Panc1 (cell line): ENCODE measurements at regions not wholly inside any gene's neighbourhood (a gene's known extent, or its start where the extent isn't known, plus 50 kb on each side); places are given as distances from the start of the nearest gene placed in this dataset.

Source experiments
- ATAC-seq: fragments of 200-7000 bp; cut with Tn5 transposase; 2 replicates; pipeline ENCODE4 v1.9.1; 2020; ENCODE audit warnings: mild to moderate bottlenecking, moderate library complexity
- BruUV-seq: library from RNA; stranded (reverse); fragments of 400-500 nt; replicated peaks from 2 replicates; lab custom pipeline; 2021; lab: Mats Ljungman, UMichigan
- CTCF ChIA-PET: fragments of 300-600 bp; sonication (Branson Sonifier 250); formaldehyde crosslinking; loops from one replicate; lab custom pipeline; 2022; ENCODE audit warnings: antibody characterized with exemption; lab: Charles Lee
- POLR2A ChIA-PET: fragments of 300-600 bp; sonication (Branson Sonifier 250); formaldehyde crosslinking; loops from one replicate; lab custom pipeline; 2022; ENCODE audit warnings: antibody characterized with exemption; lab: Charles Lee
- DNase-seq: peaks from one replicate; pipeline ENCODE4 v3.0.0-alpha.2; 2010; ENCODE audit warnings: low read depth, low spot score
- H3K27ac ChIP-seq: 2 replicates; pipeline ENCODE4 v1.5.1; 2011; ENCODE audit warnings: mild to moderate bottlenecking, low read length, inconsistent platforms
- H3K27me3 ChIP-seq: fragments of 200-500 bp; sonication (Bioruptor generic); 2 replicates; pipeline ENCODE4 v1.6.0; 2014; ENCODE audit warnings: low read length, inconsistent platforms; ENCODE audit not compliant: control insufficient read depth, insufficient read depth
- H3K36me3 ChIP-seq: fragments of 200-500 bp; sonication (Bioruptor generic); 2 replicates; pipeline ENCODE4 v1.5.1; 2014; ENCODE audit warnings: inconsistent platforms, mild to moderate bottlenecking, low read length, moderate library complexity; ENCODE audit not compliant: control insufficient read depth, insufficient read depth
- H3K4me1 ChIP-seq: 2 replicates; pipeline ENCODE4 v1.5.1; 2011; ENCODE audit warnings: inconsistent platforms, mild to moderate bottlenecking, low read length, moderate library complexity; ENCODE audit not compliant: control insufficient read depth, insufficient read depth
- H3K4me3 ChIP-seq, 2 experiments: 2 replicates each; pipeline ENCODE4 v1.5.1; 2011 to 2012; ENCODE audit warnings: low read depth in 2 of 2, low read length in 2 of 2, mild to moderate bottlenecking in 2 of 2, inconsistent platforms in 1 of 2, moderate library complexity in 1 of 2
- H3K9me3 ChIP-seq: fragments of 200-500 bp; sonication (Bioruptor generic); 2 replicates; pipeline ENCODE4 v1.5.1; 2014; ENCODE audit warnings: low read depth, mild to moderate bottlenecking, inconsistent platforms, low read length, moderate library complexity; ENCODE audit not compliant: control insufficient read depth, insufficient read depth
- POLR2AphosphoS5 ChIP-seq: IDR thresholded peaks from 2 replicates; pipeline ENCODE4 v1.6.1; 2012; ENCODE audit warnings: mild to moderate bottlenecking, low read depth, low read length, moderate library complexity
- SIN3A ChIP-seq: IDR thresholded peaks from 2 replicates; pipeline ENCODE4 v1.6.1; 2012; ENCODE audit warnings: low read depth, mild to moderate bottlenecking, low read length, moderate library complexity, borderline replicate concordance; ENCODE audit not compliant: insufficient read depth
- TCF7L2 ChIP-seq: IDR thresholded peaks from 2 replicates; pipeline ENCODE4 v1.6.1; 2011; ENCODE audit warnings: mild to moderate bottlenecking, low read depth, low read length, inconsistent platforms
- in situ Hi-C: cut with HindIII; loops from 2 replicates; pipeline ENCODE4 v1.10.0; 2016; ENCODE audit warnings: low sequenced_read_pairs, low pct_unique_long_range_greater_than_20kb
- intact Hi-C: fragments of 100-400 bp; cut with micrococcal nuclease; formaldehyde crosslinking; loops from one replicate; pipeline ENCODE4 v1.10.0; 2022; ENCODE audit not compliant: unreplicated experiment
- TF ChIP-seq, protein P1 (sequence below): fragments of 450-650 bp; IDR thresholded peaks from 2 replicates; pipeline ENCODE4 v1.5.1; 2017; ENCODE audit warnings: mild to moderate bottlenecking
- TF ChIP-seq, protein P2 (sequence below), 2 experiments: IDR thresholded peaks; 2 replicates each; pipeline ENCODE4 v1.6.1; 2011 to 2012; ENCODE audit warnings: low read depth in 2 of 2, control low read depth in 1 of 2, low read length in 1 of 2, mild to moderate bottlenecking in 1 of 2, moderate library complexity in 1 of 2; ENCODE audit not compliant: insufficient read depth in 1 of 2

DNA sequence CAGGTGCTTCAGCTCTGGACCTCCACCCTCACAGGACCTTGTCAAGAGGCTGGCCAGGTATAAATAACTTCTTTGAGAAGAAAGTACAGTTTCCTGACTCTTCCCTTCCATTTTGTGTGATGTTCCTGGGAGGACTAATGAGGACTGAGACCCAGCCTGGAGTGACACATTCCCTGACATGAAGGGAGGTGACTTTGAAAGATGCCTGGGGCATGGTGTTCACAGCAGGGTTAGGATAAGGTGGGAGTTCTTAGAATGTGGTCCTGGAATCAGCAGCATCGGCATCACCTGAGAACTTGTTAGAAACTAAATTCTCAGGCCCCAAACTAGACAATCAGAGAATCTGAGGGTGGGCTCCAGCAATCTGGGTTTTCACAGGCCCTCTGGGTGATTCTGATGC, 224.9 kb upstream of the BOD1L1 start:
- BruUV-seq = no TSS peak
- no peak overlapping the region for H3K27ac ChIP-seq
- H3K4me1 ChIP-seq = no peaks in the 10 kb centered on the region
- ChIA-PET POLR2A (no interaction called here), CTCF (no interaction called here)
- DNase-seq = no peak
- H3K27me3 ChIP-seq = no peaks in the 10 kb centered on the region
- H3K9me3 ChIP-seq = no peaks in the 10 kb centered on the region
- H3K4me3 ChIP-seq = no peak overlapping the region
- in situ Hi-C loops = no loop called here
- intact Hi-C loops = no loop called here
- no peaks in the 10 kb centered on the region for H3K36me3 ChIP-seq
- ATAC-seq = no peak
- TF ChIP-seq POLR2AphosphoS5 (no peak), TCF7L2 (no peak), SIN3A (no peak)
- TF ChIP-seq, protein P1, sequence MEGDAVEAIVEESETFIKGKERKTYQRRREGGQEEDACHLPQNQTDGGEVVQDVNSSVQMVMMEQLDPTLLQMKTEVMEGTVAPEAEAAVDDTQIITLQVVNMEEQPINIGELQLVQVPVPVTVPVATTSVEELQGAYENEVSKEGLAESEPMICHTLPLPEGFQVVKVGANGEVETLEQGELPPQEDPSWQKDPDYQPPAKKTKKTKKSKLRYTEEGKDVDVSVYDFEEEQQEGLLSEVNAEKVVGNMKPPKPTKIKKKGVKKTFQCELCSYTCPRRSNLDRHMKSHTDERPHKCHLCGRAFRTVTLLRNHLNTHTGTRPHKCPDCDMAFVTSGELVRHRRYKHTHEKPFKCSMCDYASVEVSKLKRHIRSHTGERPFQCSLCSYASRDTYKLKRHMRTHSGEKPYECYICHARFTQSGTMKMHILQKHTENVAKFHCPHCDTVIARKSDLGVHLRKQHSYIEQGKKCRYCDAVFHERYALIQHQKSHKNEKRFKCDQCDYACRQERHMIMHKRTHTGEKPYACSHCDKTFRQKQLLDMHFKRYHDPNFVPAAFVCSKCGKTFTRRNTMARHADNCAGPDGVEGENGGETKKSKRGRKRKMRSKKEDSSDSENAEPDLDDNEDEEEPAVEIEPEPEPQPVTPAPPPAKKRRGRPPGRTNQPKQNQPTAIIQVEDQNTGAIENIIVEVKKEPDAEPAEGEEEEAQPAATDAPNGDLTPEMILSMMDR = no peak
- TF ChIP-seq, protein P2, sequence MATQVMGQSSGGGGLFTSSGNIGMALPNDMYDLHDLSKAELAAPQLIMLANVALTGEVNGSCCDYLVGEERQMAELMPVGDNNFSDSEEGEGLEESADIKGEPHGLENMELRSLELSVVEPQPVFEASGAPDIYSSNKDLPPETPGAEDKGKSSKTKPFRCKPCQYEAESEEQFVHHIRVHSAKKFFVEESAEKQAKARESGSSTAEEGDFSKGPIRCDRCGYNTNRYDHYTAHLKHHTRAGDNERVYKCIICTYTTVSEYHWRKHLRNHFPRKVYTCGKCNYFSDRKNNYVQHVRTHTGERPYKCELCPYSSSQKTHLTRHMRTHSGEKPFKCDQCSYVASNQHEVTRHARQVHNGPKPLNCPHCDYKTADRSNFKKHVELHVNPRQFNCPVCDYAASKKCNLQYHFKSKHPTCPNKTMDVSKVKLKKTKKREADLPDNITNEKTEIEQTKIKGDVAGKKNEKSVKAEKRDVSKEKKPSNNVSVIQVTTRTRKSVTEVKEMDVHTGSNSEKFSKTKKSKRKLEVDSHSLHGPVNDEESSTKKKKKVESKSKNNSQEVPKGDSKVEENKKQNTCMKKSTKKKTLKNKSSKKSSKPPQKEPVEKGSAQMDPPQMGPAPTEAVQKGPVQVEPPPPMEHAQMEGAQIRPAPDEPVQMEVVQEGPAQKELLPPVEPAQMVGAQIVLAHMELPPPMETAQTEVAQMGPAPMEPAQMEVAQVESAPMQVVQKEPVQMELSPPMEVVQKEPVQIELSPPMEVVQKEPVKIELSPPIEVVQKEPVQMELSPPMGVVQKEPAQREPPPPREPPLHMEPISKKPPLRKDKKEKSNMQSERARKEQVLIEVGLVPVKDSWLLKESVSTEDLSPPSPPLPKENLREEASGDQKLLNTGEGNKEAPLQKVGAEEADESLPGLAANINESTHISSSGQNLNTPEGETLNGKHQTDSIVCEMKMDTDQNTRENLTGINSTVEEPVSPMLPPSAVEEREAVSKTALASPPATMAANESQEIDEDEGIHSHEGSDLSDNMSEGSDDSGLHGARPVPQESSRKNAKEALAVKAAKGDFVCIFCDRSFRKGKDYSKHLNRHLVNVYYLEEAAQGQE (IDR thresholded peaks at IDR 0.05; ENCODE audit: insufficient read depth in 1 of 2, low read depth in 2 of 2, low read length in 1 of 2) = no peak

DNA sequence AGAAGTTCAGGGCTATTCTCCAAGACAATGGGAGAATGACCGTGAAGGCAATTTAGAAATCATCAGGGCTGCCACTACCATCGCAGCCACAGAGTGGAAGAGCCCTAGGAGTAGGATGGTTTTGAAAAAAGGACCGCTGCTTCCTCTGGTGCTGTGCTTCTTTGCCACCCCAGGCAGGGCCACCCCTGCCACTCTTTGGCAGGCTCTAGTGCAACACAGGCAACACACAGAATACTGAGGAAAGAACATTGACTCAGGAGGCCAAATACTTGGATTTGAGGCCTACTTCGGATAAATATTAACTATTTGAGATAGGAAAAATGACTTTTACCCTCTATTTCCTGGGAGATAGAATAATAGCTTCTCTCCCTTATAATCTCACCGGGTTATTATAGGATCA, 228.9 kb upstream of the BOD1L1 start:
- no TSS peak for BruUV-seq
- Histone ChIP-seq H3K4me3 (no peak overlapping the region), H3K27me3 (no peaks in the 10 kb centered on the region), H3K36me3 (no peaks in the 10 kb centered on the region), H3K9me3 (no peaks in the 10 kb centered on the region), H3K27ac (no peak overlapping the region), H3K4me1 (no peaks in the 10 kb centered on the region)
- no peak for TF ChIP-seq SIN3A
- TF ChIP-seq TCF7L2 = no peak
- TF ChIP-seq, protein P1 = no peak
- no peak for TF ChIP-seq POLR2AphosphoS5
- TF ChIP-seq, protein P2 (IDR thresholded peaks at IDR 0.05; ENCODE audit: insufficient read depth in 1 of 2, low read depth in 2 of 2, low read length in 1 of 2) = no peak
- ChIA-PET POLR2A (no interaction called here), CTCF (no interaction called here)
- intact Hi-C loops = no loop called here
- in situ Hi-C loops = no loop called here
- DNase-seq = no peak
- no peak for ATAC-seq
